Esophagus squamous epithelium (tissue), 4 donors: ENCODE measurements at regions not wholly inside any gene's neighbourhood (a gene's known extent, or its start where the extent isn't known, plus 50 kb on each side); places are given as distances from the start of the nearest gene placed in this dataset.

ENCODE experiments used
- POLR2A ChIP-seq, 4 donors: fragments of 450-650 bp; IDR thresholded peaks; one replicate each; pipeline ENCODE4 v1.6.1; 2017; ENCODE audit warnings: antibody characterized with exemption in 4 of 4, mild to moderate bottlenecking in 4 of 4, moderate library complexity in 3 of 4
- TF ChIP-seq, protein P1 (sequence below), 6 experiments: fragments of 450-650 bp in 4 of 6; fragments of 200-600 bp in 2 of 6; sonication (generic) in 2 of 6; IDR thresholded peaks; one replicate each; pipeline ENCODE4 v1.5.1; 2016 to 2019; ENCODE audit warnings: antibody characterized with exemption in 6 of 6, mild to moderate bottlenecking in 4 of 6, moderate library complexity in 4 of 6

DNA sequence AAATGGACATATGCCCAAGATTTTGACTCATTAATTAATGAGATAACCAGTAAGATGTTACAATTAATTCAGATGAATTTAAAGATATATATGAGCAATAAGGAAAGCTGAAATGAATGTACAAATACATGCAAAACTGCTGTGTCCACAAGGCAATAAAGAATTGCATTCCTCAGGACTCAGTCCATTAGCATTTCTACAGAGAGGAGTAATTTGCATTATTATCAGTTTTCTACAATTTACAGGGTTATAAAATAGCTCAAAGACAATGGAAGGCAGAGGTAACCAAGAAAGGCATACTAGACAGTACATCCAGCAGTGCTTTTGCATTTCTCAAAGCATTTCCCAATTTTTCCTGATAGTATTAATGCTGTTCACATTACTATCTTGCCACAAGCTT lies 377.1 kb upstream of the GOLIM4 start:
- TF ChIP-seq, protein P1, sequence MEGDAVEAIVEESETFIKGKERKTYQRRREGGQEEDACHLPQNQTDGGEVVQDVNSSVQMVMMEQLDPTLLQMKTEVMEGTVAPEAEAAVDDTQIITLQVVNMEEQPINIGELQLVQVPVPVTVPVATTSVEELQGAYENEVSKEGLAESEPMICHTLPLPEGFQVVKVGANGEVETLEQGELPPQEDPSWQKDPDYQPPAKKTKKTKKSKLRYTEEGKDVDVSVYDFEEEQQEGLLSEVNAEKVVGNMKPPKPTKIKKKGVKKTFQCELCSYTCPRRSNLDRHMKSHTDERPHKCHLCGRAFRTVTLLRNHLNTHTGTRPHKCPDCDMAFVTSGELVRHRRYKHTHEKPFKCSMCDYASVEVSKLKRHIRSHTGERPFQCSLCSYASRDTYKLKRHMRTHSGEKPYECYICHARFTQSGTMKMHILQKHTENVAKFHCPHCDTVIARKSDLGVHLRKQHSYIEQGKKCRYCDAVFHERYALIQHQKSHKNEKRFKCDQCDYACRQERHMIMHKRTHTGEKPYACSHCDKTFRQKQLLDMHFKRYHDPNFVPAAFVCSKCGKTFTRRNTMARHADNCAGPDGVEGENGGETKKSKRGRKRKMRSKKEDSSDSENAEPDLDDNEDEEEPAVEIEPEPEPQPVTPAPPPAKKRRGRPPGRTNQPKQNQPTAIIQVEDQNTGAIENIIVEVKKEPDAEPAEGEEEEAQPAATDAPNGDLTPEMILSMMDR (IDR thresholded peaks at IDR 0.05), result no peak
- TF ChIP-seq POLR2A (IDR thresholded peaks at IDR 0.05), result no peak
